Activated T-cell treated with anti-CD3 and anti-CD28 coated beads, Interleukin-2, amount 50 U/mL, for 24 hours (primary cell): ENCODE measurements at regions not wholly inside any gene's neighbourhood (a gene's known extent, or its start where the extent isn't known, plus 50 kb on each side); places are given as distances from the start of the nearest gene placed in this dataset.
"Not testable (repeated sequence)": the region's sequence is repeated elsewhere in the genome, so short reads cannot be mapped to it uniquely, and the experiment has no call there.

Experiments
- DNase-seq: peaks from one replicate; pipeline ENCODE4 v3.0.0-alpha.2; 2020
- H3K27ac Mint-ChIP-seq: 2 replicates; pipeline ENCODE4 v1.8.0; 2020; ENCODE audit warnings: mild to moderate bottlenecking, mixed read lengths
- H3K27me3 Mint-ChIP-seq: 2 replicates; pipeline ENCODE4 v1.8.0; 2020; ENCODE audit warnings: mixed read lengths
- H3K36me3 Mint-ChIP-seq: 2 replicates; pipeline ENCODE4 v1.8.0; 2020; ENCODE audit warnings: low read depth, mixed read lengths
- H3K4me1 Mint-ChIP-seq: 2 replicates; pipeline ENCODE4 v1.8.0; 2020; ENCODE audit warnings: low read depth, mixed read lengths
- H3K4me3 Mint-ChIP-seq: 2 replicates; pipeline ENCODE4 v1.8.0; 2020; ENCODE audit warnings: mild to moderate bottlenecking, moderate library complexity, mixed read lengths
- H3K9me3 Mint-ChIP-seq: 2 replicates; pipeline ENCODE4 v1.8.0; 2020; ENCODE audit warnings: mixed read lengths

GRCh38 chr13:81140675-81141074 lies 799.7 kb upstream of the SPRY2 start:
- Mint-ChIP-seq H3K4me1 (no peaks in the 10 kb centered on the region), H3K36me3 (no peaks in the 10 kb centered on the region), H3K27ac (no peak overlapping the region), H3K9me3 (peaks cover 2% of the 10 kb centered on the region), H3K27me3 (no peaks in the 10 kb centered on the region), H3K4me3 (no peak overlapping the region)
- no peak for DNase-seq

- H3K4me3 Mint-ChIP-seq, result no peak overlapping the region
- no peaks in the 10 kb centered on the region for H3K36me3 Mint-ChIP-seq
- no peaks in the 10 kb centered on the region for H3K4me1 Mint-ChIP-seq
- H3K9me3 Mint-ChIP-seq, result no peaks in the 10 kb centered on the region
- H3K27me3 Mint-ChIP-seq, result no peaks in the 10 kb centered on the region
- no peak for DNase-seq
- H3K27ac Mint-ChIP-seq, result no peak overlapping the region
Observed at GRCh38 chr13:81139987-81140386, 799.1 kb upstream of the SPRY2 start.

- Mint-ChIP-seq H3K36me3 (no peaks in the 10 kb centered on the region), H3K4me1 (no peaks in the 10 kb centered on the region), H3K27ac (no peak overlapping the region), H3K4me3 (no peak overlapping the region), H3K27me3 (no peaks in the 10 kb centered on the region), H3K9me3 (peaks cover 2% of the 10 kb centered on the region)
- no peak for DNase-seq
Observed at GRCh38 chr13:81138353-81138980, 797.5 kb upstream of the SPRY2 start.

GRCh38 chr13:81133066-81133465 lies 792.1 kb upstream of the SPRY2 start:
- Mint-ChIP-seq H3K27ac (no peak overlapping the region), H3K4me1 (no peaks in the 10 kb centered on the region), H3K4me3 (no peak overlapping the region), H3K36me3 (no peaks in the 10 kb centered on the region), H3K27me3 (no peaks in the 10 kb centered on the region), H3K9me3 (peaks cover 11% of the 10 kb centered on the region)
- DNase-seq, result no peak

- peaks cover 5% of the 10 kb centered on the region for H3K9me3 Mint-ChIP-seq
- no peak for DNase-seq
- no peaks in the 10 kb centered on the region for H3K36me3 Mint-ChIP-seq
- no peaks in the 10 kb centered on the region for H3K27me3 Mint-ChIP-seq
- H3K4me3 Mint-ChIP-seq, result no peak overlapping the region
- no peaks in the 10 kb centered on the region for H3K4me1 Mint-ChIP-seq
- H3K27ac Mint-ChIP-seq, result no peak overlapping the region
Observed at GRCh38 chr13:81117416-81117815, 776.5 kb upstream of the SPRY2 start.

GRCh38 chr13:81116461-81117282 lies 775.7 kb upstream of the SPRY2 start:
- DNase-seq, result no peak
- Mint-ChIP-seq H3K4me3 (no peak overlapping the region), H3K9me3 (peaks cover 5% of the 10 kb centered on the region), H3K27me3 (no peaks in the 10 kb centered on the region), H3K27ac (no peak overlapping the region), H3K36me3 (no peaks in the 10 kb centered on the region), H3K4me1 (no peaks in the 10 kb centered on the region)

- H3K36me3 Mint-ChIP-seq, result no peaks in the 10 kb centered on the region
- H3K9me3 Mint-ChIP-seq, result peaks cover 2% of the 10 kb centered on the region
- H3K27ac Mint-ChIP-seq, result no peak overlapping the region
- no peak overlapping the region for H3K4me3 Mint-ChIP-seq
- no peak for DNase-seq
- no peaks in the 10 kb centered on the region for H3K4me1 Mint-ChIP-seq
- H3K27me3 Mint-ChIP-seq, result no peaks in the 10 kb centered on the region
Observed at GRCh38 chr13:81109026-81109425, 768.1 kb upstream of the SPRY2 start.

GRCh38 chr13:81106348-81106747 lies 765.4 kb upstream of the SPRY2 start:
- no peak for DNase-seq
- Mint-ChIP-seq H3K36me3 (no peaks in the 10 kb centered on the region), H3K9me3 (peaks cover 5% of the 10 kb centered on the region), H3K27ac (no peak overlapping the region), H3K27me3 (no peaks in the 10 kb centered on the region), H3K4me1 (no peaks in the 10 kb centered on the region), H3K4me3 (no peak overlapping the region)

GRCh38 chr13:81104035-81104715 lies 763.2 kb upstream of the SPRY2 start:
- peaks cover 6% of the 10 kb centered on the region for H3K9me3 Mint-ChIP-seq
- no peak overlapping the region for H3K27ac Mint-ChIP-seq
- no peak overlapping the region for H3K4me3 Mint-ChIP-seq
- no peak for DNase-seq
- no peaks in the 10 kb centered on the region for H3K36me3 Mint-ChIP-seq
- H3K27me3 Mint-ChIP-seq, result no peaks in the 10 kb centered on the region
- H3K4me1 Mint-ChIP-seq, result no peaks in the 10 kb centered on the region

- not testable (repeated sequence) for DNase-seq, H3K36me3 Mint-ChIP-seq, H3K27ac Mint-ChIP-seq, H3K27me3 Mint-ChIP-seq, H3K4me3 Mint-ChIP-seq, H3K4me1 Mint-ChIP-seq, H3K9me3 Mint-ChIP-seq
Observed at GRCh38 chr13:81102066-81102465, 761.1 kb upstream of the SPRY2 start.

GRCh38 chr13:81089371-81090157 lies 748.6 kb upstream of the SPRY2 start:
- H3K4me1 Mint-ChIP-seq, result no peaks in the 10 kb centered on the region
- H3K9me3 Mint-ChIP-seq, result peaks cover 4% of the 10 kb centered on the region
- DNase-seq, result no peak
- H3K36me3 Mint-ChIP-seq, result no peaks in the 10 kb centered on the region
- H3K27ac Mint-ChIP-seq, result no peak overlapping the region
- H3K4me3 Mint-ChIP-seq, result no peak overlapping the region
- no peaks in the 10 kb centered on the region for H3K27me3 Mint-ChIP-seq

- Mint-ChIP-seq H3K4me1 (no peaks in the 10 kb centered on the region), H3K27ac (no peak overlapping the region), H3K27me3 (no peaks in the 10 kb centered on the region), H3K4me3 (no peak overlapping the region), H3K36me3 (no peaks in the 10 kb centered on the region), H3K9me3 (peaks cover 5% of the 10 kb centered on the region)
- DNase-seq, result no peak
Observed at GRCh38 chr13:81080911-81081454, 740.1 kb upstream of the SPRY2 start.

GRCh38 chr13:81078048-81078447 lies 737.1 kb upstream of the SPRY2 start:
- Mint-ChIP-seq H3K36me3 (no peaks in the 10 kb centered on the region), H3K27ac (no peak overlapping the region), H3K4me1 (no peaks in the 10 kb centered on the region), H3K4me3 (no peak overlapping the region), H3K27me3 (no peaks in the 10 kb centered on the region), H3K9me3 (no peaks in the 10 kb centered on the region)
- no peak for DNase-seq

GRCh38 chr13:81069822-81070221 lies 728.9 kb upstream of the SPRY2 start:
- H3K27ac Mint-ChIP-seq, H3K9me3 Mint-ChIP-seq, H3K36me3 Mint-ChIP-seq, H3K4me3 Mint-ChIP-seq, H3K4me1 Mint-ChIP-seq, H3K27me3 Mint-ChIP-seq, DNase-seq: not testable (repeated sequence)
